Karpas-422 (cell line): ENCODE measurements at regions not wholly inside any gene's neighbourhood (a gene's known extent, or its start where the extent isn't known, plus 50 kb on each side); places are given as distances from the start of the nearest gene placed in this dataset.
A peak's percentile ranks its signal among the peaks of the same experiment; 100 is the strongest.
"Not testable (repeated sequence)": the region's sequence is repeated elsewhere in the genome, so short reads cannot be mapped to it uniquely, and the experiment has no call there.

Experiments used
- DNase-seq: peaks from one replicate; pipeline ENCODE4 v3.0.0-alpha.2; 2015
- H2AFZ ChIP-seq: fragments of 200-600 bp; sonication (generic); 2 replicates; pipeline ENCODE4 v1.6.1; 2014; ENCODE audit warnings: antibody characterized with exemption, low read length, mixed read lengths
- H3K27ac ChIP-seq: fragments of 200-600 bp; sonication (generic); 2 replicates; pipeline ENCODE4 v1.5.1; 2014; ENCODE audit warnings: mild to moderate bottlenecking, low read length, moderate library complexity
- H3K27me3 ChIP-seq: fragments of 200-600 bp; sonication (generic); 2 replicates; pipeline ENCODE4 v1.6.1; 2014; ENCODE audit warnings: low read length, mixed read lengths
- H3K36me3 ChIP-seq: fragments of 200-600 bp; sonication (generic); 2 replicates; pipeline ENCODE4 v1.6.1; 2014; ENCODE audit warnings: low read length, mixed read lengths; ENCODE audit not compliant: insufficient read depth
- H3K4me1 ChIP-seq: fragments of 200-600 bp; sonication (generic); 2 replicates; pipeline ENCODE4 v1.6.1; 2014; ENCODE audit warnings: mild to moderate bottlenecking, low read length, mixed read lengths
- H3K4me2 ChIP-seq: fragments of 200-600 bp; sonication (generic); 2 replicates; pipeline ENCODE4 v1.6.1; 2014; ENCODE audit warnings: low read length, low read depth, mild to moderate bottlenecking; ENCODE audit not compliant: poor library complexity, severe bottlenecking
- H3K4me3 ChIP-seq: fragments of 200-600 bp; sonication (generic); 2 replicates; pipeline ENCODE4 v1.5.1; 2014; ENCODE audit warnings: mild to moderate bottlenecking, antibody characterized with exemption, low read length, mixed read lengths
- H3K79me2 ChIP-seq: fragments of 200-600 bp; sonication (generic); 2 replicates; pipeline ENCODE4 v1.6.1; 2014; ENCODE audit warnings: mild to moderate bottlenecking, low read length, mixed read lengths
- H3K9ac ChIP-seq: fragments of 200-600 bp; sonication (generic); 2 replicates; pipeline ENCODE4 v1.6.0; 2014; ENCODE audit warnings: low read length
- H3K9me2 ChIP-seq: fragments of 200-600 bp; sonication (generic), shearing (Covaris generic); replicated peaks from 2 replicates; pipeline ENCODE4 v1.6.0; 2014; ENCODE audit warnings: mild to moderate bottlenecking, low read length, moderate library complexity; ENCODE audit not compliant: insufficient read depth
- H3K9me3 ChIP-seq: fragments of 300-700, 200-600 bp; sonication (generic); 2 replicates; pipeline ENCODE4 v1.6.1; 2014; ENCODE audit warnings: low read length, mixed read lengths
- H4K20me1 ChIP-seq: fragments of 200-600 bp; sonication (generic); 2 replicates; pipeline ENCODE4 v1.6.1; 2014; ENCODE audit warnings: mild to moderate bottlenecking, antibody characterized with exemption, low read length, low read depth; ENCODE audit not compliant: insufficient read depth

- Histone ChIP-seq H3K4me1 (no peaks in the 10 kb centered on the region), H3K27me3 (no peaks in the 10 kb centered on the region), H3K9me2 (no peaks in the 10 kb centered on the region), H3K36me3 (no peaks in the 10 kb centered on the region), H3K9me3 (no peaks in the 10 kb centered on the region), H4K20me1 (no peaks in the 10 kb centered on the region), H3K4me3 (no peak overlapping the region), H3K4me2 (no peak overlapping the region), H3K9ac (no peak overlapping the region), H3K79me2 (no peaks in the 10 kb centered on the region), H2AFZ (0 out of 2 replicates have a peak overlapping the region, but pooled peaks have one; percentile 26), H3K27ac (no peak overlapping the region)
- no peak for DNase-seq
Measured at GRCh38 chr12:18872770-18873169, 134.9 kb downstream of the CAPZA3 start.

GRCh38 chr12:18878676-18879180 lies 140.8 kb downstream of the CAPZA3 start:
- no peaks in the 10 kb centered on the region for H3K79me2 ChIP-seq
- H3K27ac ChIP-seq = no peak overlapping the region
- no peak overlapping the region for H3K9ac ChIP-seq
- H3K4me1 ChIP-seq = no peaks in the 10 kb centered on the region
- H3K27me3 ChIP-seq = no peaks in the 10 kb centered on the region
- no peaks in the 10 kb centered on the region for H3K36me3 ChIP-seq
- no peak for DNase-seq
- H3K9me2 ChIP-seq = no peaks in the 10 kb centered on the region
- no peak overlapping the region for H2AFZ ChIP-seq
- no peaks in the 10 kb centered on the region for H4K20me1 ChIP-seq
- H3K9me3 ChIP-seq = no peaks in the 10 kb centered on the region
- H3K4me3 ChIP-seq = no peak overlapping the region
- no peak overlapping the region for H3K4me2 ChIP-seq

- DNase-seq = no peak
Measured at GRCh38 chr12:18882690-18883089, 144.8 kb downstream of the CAPZA3 start.

GRCh38 chr12:18886962-18887361 lies 149.0 kb downstream of the CAPZA3 start:
- Histone ChIP-seq H4K20me1 (no peaks in the 10 kb centered on the region), H3K4me2 (no peak overlapping the region), H3K36me3 (no peaks in the 10 kb centered on the region), H3K4me3 (no peak overlapping the region), H3K4me1 (no peaks in the 10 kb centered on the region), H3K79me2 (no peaks in the 10 kb centered on the region), H3K9me3 (no peaks in the 10 kb centered on the region), H3K9ac (no peak overlapping the region), H3K27me3 (no peaks in the 10 kb centered on the region), H2AFZ (no peak overlapping the region), H3K9me2 (no peaks in the 10 kb centered on the region), H3K27ac (no peak overlapping the region)
- DNase-seq = no peak

More at GRCh38 chr12:18882690-18883089, 144.8 kb downstream of the CAPZA3 start:
- no peak overlapping the region for H3K4me3 ChIP-seq
- no peak overlapping the region for H3K9ac ChIP-seq
- H3K36me3 ChIP-seq = no peaks in the 10 kb centered on the region
- H3K4me1 ChIP-seq = no peaks in the 10 kb centered on the region
- no peaks in the 10 kb centered on the region for H4K20me1 ChIP-seq
- H3K27me3 ChIP-seq = no peaks in the 10 kb centered on the region
- H3K79me2 ChIP-seq = no peaks in the 10 kb centered on the region
- H3K9me3 ChIP-seq = no peaks in the 10 kb centered on the region
- H3K9me2 ChIP-seq = no peaks in the 10 kb centered on the region
- H3K27ac ChIP-seq = no peak overlapping the region
- H3K4me2 ChIP-seq = no peak overlapping the region
- H2AFZ ChIP-seq = no peak overlapping the region

- Histone ChIP-seq H3K4me3 (no peak overlapping the region), H3K79me2 (no peaks in the 10 kb centered on the region), H3K36me3 (no peaks in the 10 kb centered on the region), H3K4me2 (no peak overlapping the region), H3K9me2 (no peaks in the 10 kb centered on the region), H4K20me1 (no peaks in the 10 kb centered on the region), H3K27me3 (no peaks in the 10 kb centered on the region), H3K9ac (no peak overlapping the region), H3K4me1 (no peaks in the 10 kb centered on the region), H2AFZ (no peak overlapping the region), H3K9me3 (no peaks in the 10 kb centered on the region), H3K27ac (no peak overlapping the region)
- DNase-seq = no peak
Measured at GRCh38 chr12:18887368-18887767, 149.4 kb downstream of the CAPZA3 start.

- Histone ChIP-seq H3K27ac (no peak overlapping the region), H4K20me1 (no peaks in the 10 kb centered on the region)
- DNase-seq = no peak
Measured at GRCh38 chr12:18888047-18888446, 150.1 kb downstream of the CAPZA3 start.

GRCh38 chr12:18890621-18891020 lies 152.7 kb downstream of the CAPZA3 start:
- not testable (repeated sequence) for H3K36me3 ChIP-seq, H2AFZ ChIP-seq, H4K20me1 ChIP-seq, H3K27me3 ChIP-seq, DNase-seq, H3K9me2 ChIP-seq, H3K4me3 ChIP-seq, H3K27ac ChIP-seq, H3K4me1 ChIP-seq, H3K9me3 ChIP-seq, H3K79me2 ChIP-seq, H3K4me2 ChIP-seq, H3K9ac ChIP-seq

More at GRCh38 chr12:18888047-18888446, 150.1 kb downstream of the CAPZA3 start:
- no peak overlapping the region for H3K9ac ChIP-seq
- no peaks in the 10 kb centered on the region for H3K9me3 ChIP-seq
- H2AFZ ChIP-seq = no peak overlapping the region
- H3K4me3 ChIP-seq = no peak overlapping the region
- H3K9me2 ChIP-seq = no peaks in the 10 kb centered on the region
- no peaks in the 10 kb centered on the region for H3K36me3 ChIP-seq
- no peaks in the 10 kb centered on the region for H3K4me1 ChIP-seq
- no peaks in the 10 kb centered on the region for H3K27me3 ChIP-seq
- H3K79me2 ChIP-seq = no peaks in the 10 kb centered on the region
- H3K4me2 ChIP-seq = no peak overlapping the region

- no peaks in the 10 kb centered on the region for H3K79me2 ChIP-seq
- H3K4me1 ChIP-seq = no peaks in the 10 kb centered on the region
- no peak for DNase-seq
- no peaks in the 10 kb centered on the region for H3K36me3 ChIP-seq
- no peaks in the 10 kb centered on the region for H3K27me3 ChIP-seq
- no peak overlapping the region for H3K4me3 ChIP-seq
- no peak overlapping the region for H2AFZ ChIP-seq
- H4K20me1 ChIP-seq = no peaks in the 10 kb centered on the region
- H3K27ac ChIP-seq = no peak overlapping the region
- no peak overlapping the region for H3K4me2 ChIP-seq
- H3K9me3 ChIP-seq = no peaks in the 10 kb centered on the region
- no peak overlapping the region for H3K9ac ChIP-seq
- H3K9me2 ChIP-seq = no peaks in the 10 kb centered on the region
Measured at GRCh38 chr12:18895540-18895939, 157.6 kb downstream of the CAPZA3 start.

GRCh38 chr12:18895946-18896345 lies 158.0 kb downstream of the CAPZA3 start:
- Histone ChIP-seq H3K4me2 (no peak overlapping the region), H3K9me2 (no peaks in the 10 kb centered on the region), H3K27me3 (no peaks in the 10 kb centered on the region), H3K4me1 (no peaks in the 10 kb centered on the region), H3K9me3 (no peaks in the 10 kb centered on the region), H3K36me3 (no peaks in the 10 kb centered on the region), H3K27ac (no peak overlapping the region), H3K79me2 (no peaks in the 10 kb centered on the region), H3K9ac (no peak overlapping the region), H4K20me1 (no peaks in the 10 kb centered on the region), H3K4me3 (no peak overlapping the region), H2AFZ (no peak overlapping the region)
- no peak for DNase-seq
